ENCODE measurements at regions not wholly inside any gene's neighbourhood (a gene's known extent, or its start where the extent isn't known, plus 50 kb on each side); places are given as distances from the start of the nearest gene placed in this dataset.

DNA sequence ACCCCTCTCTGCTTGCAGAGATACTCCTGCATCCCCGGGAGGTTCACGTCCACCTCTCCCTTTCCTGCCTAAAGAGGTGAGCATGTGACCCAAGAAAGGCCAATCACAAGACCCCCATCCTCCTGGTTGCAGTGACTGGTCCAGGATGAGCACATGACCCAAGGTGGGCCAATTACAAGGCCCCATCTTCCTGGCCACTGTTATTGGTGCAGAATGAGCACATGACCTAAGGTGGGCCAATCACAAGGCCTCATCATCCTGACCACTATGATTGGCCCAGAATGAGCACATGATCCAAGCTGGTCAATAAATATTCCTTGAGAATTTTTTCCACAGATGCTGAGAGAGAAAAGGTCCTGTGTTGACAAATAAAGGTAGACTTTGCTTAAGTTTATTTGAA, 350.7 kb downstream of the EFNB2 start:
- no CpG with 5 or more reads among the region's 2 CpGs for WGBS, 2 donors (ENCODE audit: extremely low coverage in 2 of 2, insufficient read length in 2 of 2, insufficient replicate concordance in 1 of 2)
- H3K36me3 ChIP-seq (replicated peaks in 1 of 2; ENCODE audit: control insufficient read depth in 2 of 2, insufficient read depth in 2 of 2, low read length in 2 of 2), result no peaks in the 10 kb centered on the region
- H3K79me1 ChIP-seq (ENCODE audit: low read depth, low read length), result no peaks in the 10 kb centered on the region
- H3K4me2 ChIP-seq (ENCODE audit: insufficient read depth, low read length, poor library complexity, severe bottlenecking), result no peak overlapping the region
- H3K4me3 ChIP-seq (ENCODE audit: low read length in 2 of 2), result no peak overlapping the region
- no peaks in the 10 kb centered on the region for H3K27me3 ChIP-seq (ENCODE audit: control insufficient read depth in 3 of 3, insufficient read depth in 3 of 3, low read depth in 1 of 3, low read length in 3 of 3)
- no peak overlapping the region for H2BK120ac ChIP-seq (ENCODE audit: low read depth, low read length)
- no peak overlapping the region for H4K8ac ChIP-seq (ENCODE audit: low read depth, low read length)
- H3K23ac ChIP-seq (ENCODE audit: low read depth, low read length, poor library complexity), result no peak overlapping the region
- H4K91ac ChIP-seq (ENCODE audit: low read depth, low read length, poor library complexity), result no peak overlapping the region
- H3K9me3 ChIP-seq (replicated peaks in 1 of 2; ENCODE audit: control insufficient read depth in 2 of 2, insufficient read depth in 1 of 2, low read depth in 1 of 2, low read length in 2 of 2), result peaks cover 7 to 13% of the 10 kb centered on the region in 2 donors
- no peak for DNase-seq (ENCODE audit: low spot score)
- H3K27ac ChIP-seq (replicated peaks; ENCODE audit: low read length), result no peak overlapping the region
- no peak overlapping the region for H2BK12ac ChIP-seq (ENCODE audit: low read length)
- no peak overlapping the region for H2AFZ ChIP-seq (ENCODE audit: low read length)
- no peak overlapping the region for H3K18ac ChIP-seq (ENCODE audit: low read length)
- no peak overlapping the region for H2BK5ac ChIP-seq (ENCODE audit: low read length)
- H2AK5ac ChIP-seq (ENCODE audit: low read depth, low read length), result no peak overlapping the region
- H3K4ac ChIP-seq (ENCODE audit: low read length), result no peak overlapping the region
- no peak overlapping the region for H2BK15ac ChIP-seq (ENCODE audit: low read length)
- no peak overlapping the region for H3K14ac ChIP-seq (ENCODE audit: low read length)
- no peak overlapping the region for H3K9ac ChIP-seq (ENCODE audit: low read depth, low read length, poor library complexity)
- H3K4me1 ChIP-seq (ENCODE audit: control insufficient read depth in 2 of 2, insufficient read depth in 1 of 2, low read depth in 1 of 2, low read length in 2 of 2), result peaks cover 0 to 2% of the 10 kb centered on the region in 2 donors

GRCh38 chr13:106183410-106184065, 351.9 kb downstream of the EFNB2 start:
- Histone ChIP-seq H2BK15ac (ENCODE audit: low read length) (no peak overlapping the region), H3K4me2 (ENCODE audit: insufficient read depth, low read length, poor library complexity, severe bottlenecking) (no peak overlapping the region), H2BK12ac (ENCODE audit: low read length) (no peak overlapping the region), H2BK5ac (ENCODE audit: low read length) (no peak overlapping the region), H3K9ac (ENCODE audit: low read depth, low read length, poor library complexity) (no peak overlapping the region), H3K27ac (replicated peaks; ENCODE audit: low read length) (no peak overlapping the region), H4K8ac (ENCODE audit: low read depth, low read length) (no peak overlapping the region), H3K18ac (ENCODE audit: low read length) (peak overlapping the region; percentile 41), H3K9me3 (replicated peaks in 1 of 2; ENCODE audit: control insufficient read depth in 2 of 2, insufficient read depth in 1 of 2, low read depth in 1 of 2, low read length in 2 of 2) (peaks cover 7 to 14% of the 10 kb centered on the region in 2 donors), H3K36me3 (replicated peaks in 1 of 2; ENCODE audit: control insufficient read depth in 2 of 2, insufficient read depth in 2 of 2, low read length in 2 of 2) (no peaks in the 10 kb centered on the region), H2AK5ac (ENCODE audit: low read depth, low read length) (no peak overlapping the region), H3K4ac (ENCODE audit: low read length) (no peak overlapping the region), H3K79me1 (ENCODE audit: low read depth, low read length) (no peaks in the 10 kb centered on the region), H4K91ac (ENCODE audit: low read depth, low read length, poor library complexity) (no peak overlapping the region), H3K4me1 (ENCODE audit: control insufficient read depth in 2 of 2, insufficient read depth in 1 of 2, low read depth in 1 of 2, low read length in 2 of 2) (peaks cover 0 to 2% of the 10 kb centered on the region in 2 donors), H3K4me3 (ENCODE audit: low read length in 2 of 2) (no peak overlapping the region), H2AFZ (ENCODE audit: low read length) (peak overlapping the region; percentile 2), H3K23ac (ENCODE audit: low read depth, low read length, poor library complexity) (no peak overlapping the region), H2BK120ac (ENCODE audit: low read depth, low read length) (no peak overlapping the region), H3K27me3 (ENCODE audit: control insufficient read depth in 3 of 3, insufficient read depth in 3 of 3, low read depth in 1 of 3, low read length in 3 of 3) (no peaks in the 10 kb centered on the region), H3K14ac (ENCODE audit: low read length) (no peak overlapping the region)
- no CpG with 5 or more reads among the region's 16 CpGs for WGBS, 2 donors (ENCODE audit: extremely low coverage in 2 of 2, insufficient read length in 2 of 2, insufficient replicate concordance in 1 of 2)
- DNase-seq (ENCODE audit: low spot score), result no peak

DNA sequence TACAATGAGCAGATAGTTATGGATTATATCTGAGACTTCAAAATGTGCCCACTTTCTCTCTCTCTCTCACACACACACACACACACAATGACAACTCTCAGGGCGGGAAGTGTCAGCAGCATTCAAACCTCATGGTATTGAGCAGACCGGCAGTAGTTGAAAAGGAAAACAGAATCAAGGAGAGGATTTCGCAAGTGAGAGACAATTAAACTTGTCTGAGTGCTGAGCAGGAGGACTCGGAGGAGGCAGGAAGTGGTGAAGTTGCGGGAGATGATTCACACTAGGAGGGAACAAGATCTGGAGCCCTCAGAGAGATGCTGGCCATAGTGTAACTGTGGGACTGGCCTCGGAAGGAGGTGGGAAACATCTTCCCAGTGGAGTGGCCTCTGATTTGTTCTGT, 353.1 kb downstream of the EFNB2 start:
- no peak overlapping the region for H3K4me2 ChIP-seq (ENCODE audit: insufficient read depth, low read length, poor library complexity, severe bottlenecking)
- no peak overlapping the region for H4K91ac ChIP-seq (ENCODE audit: low read depth, low read length, poor library complexity)
- no peak overlapping the region for H2BK12ac ChIP-seq (ENCODE audit: low read length)
- no peak overlapping the region for H3K9ac ChIP-seq (ENCODE audit: low read depth, low read length, poor library complexity)
- no peak overlapping the region for H2BK15ac ChIP-seq (ENCODE audit: low read length)
- H3K27me3 ChIP-seq (ENCODE audit: control insufficient read depth in 3 of 3, insufficient read depth in 3 of 3, low read depth in 1 of 3, low read length in 3 of 3), result no peaks in the 10 kb centered on the region
- DNase-seq (ENCODE audit: low spot score), result no peak
- H3K4ac ChIP-seq (ENCODE audit: low read length), result no peak overlapping the region
- no peak overlapping the region for H3K4me3 ChIP-seq (ENCODE audit: low read length in 2 of 2)
- H3K23ac ChIP-seq (ENCODE audit: low read depth, low read length, poor library complexity), result no peak overlapping the region
- no peak overlapping the region for H3K27ac ChIP-seq (replicated peaks; ENCODE audit: low read length)
- no peak overlapping the region for H2BK120ac ChIP-seq (ENCODE audit: low read depth, low read length)
- no CpG with 5 or more reads among the region's 6 CpGs for WGBS, 2 donors (ENCODE audit: extremely low coverage in 2 of 2, insufficient read length in 2 of 2, insufficient replicate concordance in 1 of 2)
- H3K4me1 ChIP-seq (ENCODE audit: control insufficient read depth in 2 of 2, insufficient read depth in 1 of 2, low read depth in 1 of 2, low read length in 2 of 2), result peaks cover 0 to 2% of the 10 kb centered on the region in 2 donors
- no peak overlapping the region for H3K14ac ChIP-seq (ENCODE audit: low read length)
- no peak overlapping the region for H3K18ac ChIP-seq (ENCODE audit: low read length)
- no peak overlapping the region for H2BK5ac ChIP-seq (ENCODE audit: low read length)
- H2AFZ ChIP-seq (ENCODE audit: low read length), result peak overlapping the region; percentile 42
- H4K8ac ChIP-seq (ENCODE audit: low read depth, low read length), result no peak overlapping the region
- no peaks in the 10 kb centered on the region for H3K79me1 ChIP-seq (ENCODE audit: low read depth, low read length)
- H2AK5ac ChIP-seq (ENCODE audit: low read depth, low read length), result no peak overlapping the region
- H3K9me3 ChIP-seq (replicated peaks in 1 of 2; ENCODE audit: control insufficient read depth in 2 of 2, insufficient read depth in 1 of 2, low read depth in 1 of 2, low read length in 2 of 2), result peaks cover 6 to 13% of the 10 kb centered on the region in 2 donors
- H3K36me3 ChIP-seq (replicated peaks in 1 of 2; ENCODE audit: control insufficient read depth in 2 of 2, insufficient read depth in 2 of 2, low read length in 2 of 2), result no peaks in the 10 kb centered on the region

DNA sequence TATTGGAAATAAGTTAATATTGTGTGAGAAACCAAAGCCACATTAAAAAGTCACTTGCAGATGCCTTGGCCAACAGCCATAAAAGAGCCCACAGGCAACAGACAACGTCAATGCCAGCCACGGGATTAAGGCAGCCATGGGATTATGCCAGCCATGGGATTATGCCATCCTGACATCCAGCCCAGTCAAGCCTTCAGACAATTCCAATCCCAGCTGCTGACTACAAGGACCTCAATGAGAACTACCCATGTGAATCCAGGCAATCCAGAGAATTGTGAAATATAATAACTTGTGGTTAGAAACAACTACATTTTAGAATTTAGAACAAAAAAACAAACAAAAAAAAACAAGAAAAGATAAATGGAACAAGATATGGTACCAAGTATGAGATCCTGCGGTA, 356.6 kb downstream of the EFNB2 start:
- Histone ChIP-seq H3K4me1 (ENCODE audit: control insufficient read depth in 2 of 2, insufficient read depth in 1 of 2, low read depth in 1 of 2, low read length in 2 of 2) (peaks cover 0 to 2% of the 10 kb centered on the region in 2 donors), H2BK12ac (ENCODE audit: low read length) (no peak overlapping the region), H3K18ac (ENCODE audit: low read length) (no peak overlapping the region), H3K4me2 (ENCODE audit: insufficient read depth, low read length, poor library complexity, severe bottlenecking) (no peak overlapping the region), H3K9me3 (replicated peaks in 1 of 2; ENCODE audit: control insufficient read depth in 2 of 2, insufficient read depth in 1 of 2, low read depth in 1 of 2, low read length in 2 of 2) (peaks cover 4 to 13% of the 10 kb centered on the region in 2 donors), H3K23ac (ENCODE audit: low read depth, low read length, poor library complexity) (no peak overlapping the region), H4K91ac (ENCODE audit: low read depth, low read length, poor library complexity) (no peak overlapping the region), H2AK5ac (ENCODE audit: low read depth, low read length) (no peak overlapping the region), H2BK120ac (ENCODE audit: low read depth, low read length) (no peak overlapping the region), H3K4me3 (ENCODE audit: low read length in 2 of 2) (no peak overlapping the region), H3K4ac (ENCODE audit: low read length) (no peak overlapping the region), H2AFZ (ENCODE audit: low read length) (no peak overlapping the region), H2BK15ac (ENCODE audit: low read length) (no peak overlapping the region), H4K8ac (ENCODE audit: low read depth, low read length) (no peak overlapping the region), H3K27me3 (ENCODE audit: control insufficient read depth in 3 of 3, insufficient read depth in 3 of 3, low read depth in 1 of 3, low read length in 3 of 3) (no peaks in the 10 kb centered on the region), H3K27ac (replicated peaks; ENCODE audit: low read length) (no peak overlapping the region), H3K36me3 (replicated peaks in 1 of 2; ENCODE audit: control insufficient read depth in 2 of 2, insufficient read depth in 2 of 2, low read length in 2 of 2) (no peaks in the 10 kb centered on the region), H3K9ac (ENCODE audit: low read depth, low read length, poor library complexity) (no peak overlapping the region), H3K79me1 (ENCODE audit: low read depth, low read length) (no peaks in the 10 kb centered on the region), H3K14ac (ENCODE audit: low read length) (no peak overlapping the region), H2BK5ac (ENCODE audit: low read length) (no peak overlapping the region)
- WGBS, 2 donors (ENCODE audit: extremely low coverage in 2 of 2, insufficient read length in 2 of 2, insufficient replicate concordance in 1 of 2), result no CpG with 5 or more reads among the region's 3 CpGs
- no peak for DNase-seq (ENCODE audit: low spot score)

Measured in neuronal stem cell (in vitro differentiated cells).